Right cardiac atrium (tissue), 5 donors: ENCODE measurements at regions not wholly inside any gene's neighbourhood (a gene's known extent, or its start where the extent isn't known, plus 50 kb on each side); places are given as distances from the start of the nearest gene placed in this dataset.

Experiments used
- ATAC-seq, 2 donors: fragments of 200-7000 bp; cut with Tn5 transposase; one replicate each; pipeline versions ENCODE4 v1.8.0 to v1.9.1; 2020; ENCODE audit warnings: moderate library complexity in 2 of 2, mild to moderate bottlenecking in 1 of 2
- DNase-seq, 3 donors: peaks; one replicate each; pipeline ENCODE4 v3.0.0-alpha.2; 2020
- H3K27ac ChIP-seq: one replicate; pipeline ENCODE4 v1.5.1; 2013; ENCODE audit warnings: mild to moderate bottlenecking, low read length, control low read depth, moderate library complexity
- H3K27me3 ChIP-seq: one replicate; pipeline ENCODE4 v1.6.1; 2013; ENCODE audit not compliant: control insufficient read depth, insufficient read depth
- H3K4me1 ChIP-seq: one replicate; pipeline ENCODE4 v1.6.1; 2013; ENCODE audit warnings: low read length; ENCODE audit not compliant: control insufficient read depth, insufficient read depth
- H3K4me3 ChIP-seq: one replicate; pipeline ENCODE4 v1.5.1; 2013; ENCODE audit warnings: low read length, control low read depth
- H3K9me3 ChIP-seq: one replicate; pipeline ENCODE4 v1.6.1; 2013; ENCODE audit warnings: low read length; ENCODE audit not compliant: control insufficient read depth
- WGBS: extraction: QIAGEN DNeasy Blood & Tissue Kit; methylation state at CpG from one replicate; pipeline ENCODE4 v1.1.7; 2013; 5-methylcytosine and 5-hydroxymethylcytosine counted together
- intact Hi-C, 4 donors: fragments of 100-400 bp; cut with DNase I; formaldehyde crosslinking; loops; one replicate each; pipeline versions ENCODE4 v1.11.0 to v1.14.0; 2022 to 2023
- donor health status: healthy with polysubstance abuse.
- donor health status: DM: no; HTN: yes; CAD: no.
- donor health status: DM: no; HTN: no; CAD: no.
- donor health status: DM: no; HTN: yes; CAD: no; lungs with severe emphysema.
- donor health status: DM: yes; HTN: yes; CAD: no.

GRCh38 chr15:97712530-97712929, 248.0 kb upstream of the ARRDC4 start:
- H3K4me3 ChIP-seq = no peak overlapping the region
- WGBS = 73% methylated on average over 5 of the region's 5 CpGs
- no peaks in the 10 kb centered on the region for H3K9me3 ChIP-seq
- H3K27me3 ChIP-seq = no peaks in the 10 kb centered on the region
- no peak overlapping the region for H3K27ac ChIP-seq
- DNase-seq = no peak
- intact Hi-C loops = no loop called here
- H3K4me1 ChIP-seq = no peaks in the 10 kb centered on the region
- ATAC-seq = no peak

GRCh38 chr15:97717806-97718205, 242.7 kb upstream of the ARRDC4 start:
- no peak overlapping the region for H3K27ac ChIP-seq
- no peaks in the 10 kb centered on the region for H3K9me3 ChIP-seq
- DNase-seq (no peak), ATAC-seq (no peak)
- no peaks in the 10 kb centered on the region for H3K4me1 ChIP-seq
- intact Hi-C loops = no loop called here
- H3K27me3 ChIP-seq = no peaks in the 10 kb centered on the region
- no peak overlapping the region for H3K4me3 ChIP-seq

GRCh38 chr15:97718509-97718908, 242.0 kb upstream of the ARRDC4 start:
- Histone ChIP-seq H3K27ac (no peak overlapping the region), H3K4me3 (no peak overlapping the region), H3K27me3 (no peaks in the 10 kb centered on the region), H3K4me1 (no peaks in the 10 kb centered on the region), H3K9me3 (no peaks in the 10 kb centered on the region)
- no peak for DNase-seq
- intact Hi-C loops = no loop called here
- ATAC-seq = no peak

- Histone ChIP-seq H3K4me1 (no peaks in the 10 kb centered on the region), H3K4me3 (peak overlapping the region; percentile 27), H3K27me3 (no peaks in the 10 kb centered on the region), H3K9me3 (no peaks in the 10 kb centered on the region), H3K27ac (peak overlapping the region; percentile 36)
- WGBS = 27% methylated on average over 13 of the region's 13 CpGs
- intact Hi-C loops = no loop called here
- DNase-seq (peak; percentile 26 to 59 (median 54)), ATAC-seq (peak; percentile 74 to 82)
Measured at GRCh38 chr15:97728791-97729190, 231.7 kb upstream of the ARRDC4 start.

GRCh38 chr15:97729270-97729669, 231.2 kb upstream of the ARRDC4 start:
- WGBS = 33% methylated on average over 7 of the region's 7 CpGs
- Histone ChIP-seq H3K9me3 (no peaks in the 10 kb centered on the region), H3K4me3 (peak overlapping the region; percentile 27), H3K27me3 (no peaks in the 10 kb centered on the region), H3K27ac (no peak overlapping the region), H3K4me1 (no peaks in the 10 kb centered on the region)
- intact Hi-C loops = no loop called here
- ATAC-seq (peak; percentile 36 to 51), DNase-seq (no peak)

GRCh38 chr15:97730315-97730714, 230.2 kb upstream of the ARRDC4 start:
- no peak overlapping the region for H3K27ac ChIP-seq
- no peak for ATAC-seq
- no peaks in the 10 kb centered on the region for H3K9me3 ChIP-seq
- DNase-seq = no peak
- no peaks in the 10 kb centered on the region for H3K4me1 ChIP-seq
- WGBS = 83% methylated on average over 1 of the region's 1 CpG
- intact Hi-C loops = no loop called here
- H3K4me3 ChIP-seq = no peak overlapping the region
- no peaks in the 10 kb centered on the region for H3K27me3 ChIP-seq

GRCh38 chr15:97731859-97732258, 228.6 kb upstream of the ARRDC4 start:
- Histone ChIP-seq H3K9me3 (no peaks in the 10 kb centered on the region), H3K27ac (no peak overlapping the region), H3K4me1 (no peaks in the 10 kb centered on the region), H3K27me3 (no peaks in the 10 kb centered on the region), H3K4me3 (no peak overlapping the region)
- no peak for ATAC-seq
- intact Hi-C loops = no loop called here
- 90% methylated on average over 3 of the region's 3 CpGs for WGBS
- DNase-seq = no peak

GRCh38 chr15:97733373-97733772, 227.1 kb upstream of the ARRDC4 start:
- H3K27ac ChIP-seq = no peak overlapping the region
- H3K27me3 ChIP-seq = no peaks in the 10 kb centered on the region
- no peaks in the 10 kb centered on the region for H3K4me1 ChIP-seq
- intact Hi-C loops = no loop called here
- 83% methylated on average over 3 of the region's 3 CpGs for WGBS
- ATAC-seq (no peak), DNase-seq (no peak)
- no peaks in the 10 kb centered on the region for H3K9me3 ChIP-seq
- no peak overlapping the region for H3K4me3 ChIP-seq

GRCh38 chr15:97736748-97737147, 223.8 kb upstream of the ARRDC4 start:
- Histone ChIP-seq H3K9me3 (no peaks in the 10 kb centered on the region), H3K27ac (no peak overlapping the region), H3K4me1 (no peaks in the 10 kb centered on the region), H3K4me3 (no peak overlapping the region), H3K27me3 (no peaks in the 10 kb centered on the region)
- intact Hi-C loops = no loop called here
- ATAC-seq = no peak
- DNase-seq = no peak
- 71% methylated on average over 3 of the region's 3 CpGs for WGBS

GRCh38 chr15:97745481-97746071, 214.9 kb upstream of the ARRDC4 start:
- Histone ChIP-seq H3K4me3 (no peak overlapping the region), H3K27me3 (no peaks in the 10 kb centered on the region), H3K27ac (no peak overlapping the region), H3K4me1 (no peaks in the 10 kb centered on the region), H3K9me3 (no peaks in the 10 kb centered on the region)
- ATAC-seq (no peak), DNase-seq (peak in 1 of 3 donors; percentile 16)
- intact Hi-C loops = no loop called here
- 60% methylated on average over 8 of the region's 8 CpGs for WGBS

GRCh38 chr15:97747342-97747741, 213.2 kb upstream of the ARRDC4 start:
- Histone ChIP-seq H3K27ac (no peak overlapping the region), H3K9me3 (no peaks in the 10 kb centered on the region), H3K4me3 (no peak overlapping the region), H3K27me3 (no peaks in the 10 kb centered on the region), H3K4me1 (no peaks in the 10 kb centered on the region)
- 60% methylated on average over 5 of the region's 5 CpGs for WGBS
- DNase-seq = no peak
- ATAC-seq = no peak
- intact Hi-C loops = no loop called here

- no peak overlapping the region for H3K4me3 ChIP-seq
- H3K27me3 ChIP-seq = no peaks in the 10 kb centered on the region
- no peaks in the 10 kb centered on the region for H3K4me1 ChIP-seq
- 80% methylated on average over 5 of the region's 5 CpGs for whole genome bisulfite sequencing
- H3K27ac ChIP-seq = no peak overlapping the region
- intact Hi-C loops = no loop called here
- H3K9me3 ChIP-seq = no peaks in the 10 kb centered on the region
- DNase-seq (no peak), ATAC-seq (no peak)
Measured at GRCh38 chr15:97748576-97748975, 211.9 kb upstream of the ARRDC4 start.
